GM18873 (cell line): ENCODE measurements at regions not wholly inside any gene's neighbourhood (a gene's known extent, or its start where the extent isn't known, plus 50 kb on each side); places are given as distances from the start of the nearest gene placed in this dataset.
"Not testable (repeated sequence)": the region's sequence is repeated elsewhere in the genome, so short reads cannot be mapped to it uniquely, and the experiment has no call there.

Experiments
- ATAC-seq: cut with Tn5 transposase; IDR thresholded peaks from one replicate; pipeline ENCODE4 v1.9.1; 2021; ENCODE audit warnings: mild to moderate bottlenecking, moderate library complexity, moderate number of reproducible peaks; ENCODE audit not compliant: unreplicated experiment, low FRiP score

GRCh38 chr13:109265438-109265742 is 521.0 kb downstream of the IRS2 start:
- not testable (repeated sequence) for ATAC-seq

- ATAC-seq, result not testable (repeated sequence)
Observed at GRCh38 chr13:109264603-109265437, 521.6 kb downstream of the IRS2 start.

GRCh38 chr13:109257761-109258157 is 528.6 kb downstream of the IRS2 start:
- not testable (repeated sequence) for ATAC-seq
